Astrocyte (in vitro differentiated cells and primary cell): ENCODE measurements at regions not wholly inside any gene's neighbourhood (a gene's known extent, or its start where the extent isn't known, plus 50 kb on each side); places are given as distances from the start of the nearest gene placed in this dataset.

ENCODE experiments used
- DNase-seq: peaks from one replicate; pipeline ENCODE4 v3.0.0-alpha.2; 2010; ENCODE audit warnings: low read depth
- FAIRE-seq: peaks from 2 replicates; lab custom pipeline; 2011; peaks lifted over from hg19 to GRCh38; lab: Jason Lieb, UNC
- H2AFZ ChIP-seq: 2 replicates; pipeline ENCODE4 v1.6.0; 2012; ENCODE audit warnings: low read depth, low read length, inconsistent platforms
- H3K27ac ChIP-seq: 2 replicates; pipeline ENCODE4 v1.5.1; 2011; ENCODE audit warnings: low read depth, low read length, inconsistent platforms
- H3K27me3 ChIP-seq: 2 replicates; pipeline ENCODE4 v1.6.0; 2011; ENCODE audit warnings: low read length, inconsistent platforms; ENCODE audit not compliant: insufficient read depth
- H3K36me3 ChIP-seq: 2 replicates; pipeline ENCODE4 v1.5.1; 2011; ENCODE audit warnings: low read length, inconsistent platforms; ENCODE audit not compliant: insufficient read depth
- H3K4me1 ChIP-seq: 2 replicates; pipeline ENCODE4 v1.5.1; 2011; ENCODE audit warnings: low read length, inconsistent platforms; ENCODE audit not compliant: insufficient read depth
- H3K4me2 ChIP-seq: 2 replicates; pipeline ENCODE4 v1.6.0; 2012; ENCODE audit warnings: low read length, inconsistent platforms
- H3K4me3 ChIP-seq: 2 replicates; pipeline ENCODE4 v1.5.1; 2011; ENCODE audit warnings: low read depth, mild to moderate bottlenecking, low read length, inconsistent platforms; ENCODE audit not compliant: insufficient read depth
- H3K79me2 ChIP-seq: 2 replicates; pipeline ENCODE4 v1.6.0; 2012; ENCODE audit warnings: mild to moderate bottlenecking, low read length, inconsistent platforms; ENCODE audit not compliant: insufficient read depth
- H3K9ac ChIP-seq: 2 replicates; pipeline ENCODE4 v1.6.0; 2012; ENCODE audit warnings: mild to moderate bottlenecking, low read length, inconsistent platforms
- H3K9me3 ChIP-seq: 2 replicates; pipeline ENCODE4 v1.5.1; 2012; ENCODE audit warnings: low read depth, mild to moderate bottlenecking, low read length, inconsistent platforms; ENCODE audit not compliant: insufficient read depth
- H4K20me1 ChIP-seq: 2 replicates; pipeline ENCODE4 v1.6.0; 2012; ENCODE audit warnings: low read length, inconsistent platforms; ENCODE audit not compliant: insufficient read depth
- H3K27ac Mint-ChIP-seq: one replicate; pipeline ENCODE4 v1.8.0; 2021; ENCODE audit warnings: mild to moderate bottlenecking, mixed read lengths; ENCODE audit not compliant: unreplicated experiment
- H3K27me3 Mint-ChIP-seq: one replicate; pipeline ENCODE4 v1.8.0; 2021; ENCODE audit warnings: low read depth, mixed read lengths; ENCODE audit not compliant: unreplicated experiment
- H3K36me3 Mint-ChIP-seq: one replicate; pipeline ENCODE4 v1.8.0; 2021; ENCODE audit warnings: low read depth, mixed read lengths; ENCODE audit not compliant: unreplicated experiment
- H3K4me1 Mint-ChIP-seq: one replicate; pipeline ENCODE4 v1.8.0; 2021; ENCODE audit warnings: low read depth, mixed read lengths; ENCODE audit not compliant: unreplicated experiment
- H3K4me3 Mint-ChIP-seq: one replicate; pipeline ENCODE4 v1.8.0; 2021; ENCODE audit warnings: mild to moderate bottlenecking, moderate library complexity, mixed read lengths; ENCODE audit not compliant: unreplicated experiment
- H3K9me3 Mint-ChIP-seq: one replicate; pipeline ENCODE4 v1.8.0; 2021; ENCODE audit warnings: mild to moderate bottlenecking, mixed read lengths; ENCODE audit not compliant: unreplicated experiment
- EZH2 ChIP-seq: IDR thresholded peaks from 2 replicates; pipeline ENCODE4 v1.6.1; 2012; ENCODE audit warnings: mild to moderate bottlenecking, low read length, inconsistent platforms; ENCODE audit not compliant: insufficient read depth
- TF ChIP-seq, protein P1 (sequence below): IDR thresholded peaks from 2 replicates; pipeline ENCODE4 v1.5.1; 2011; ENCODE audit warnings: low read depth, mild to moderate bottlenecking, inconsistent platforms, low read length, moderate library complexity; ENCODE audit not compliant: insufficient read depth

DNA sequence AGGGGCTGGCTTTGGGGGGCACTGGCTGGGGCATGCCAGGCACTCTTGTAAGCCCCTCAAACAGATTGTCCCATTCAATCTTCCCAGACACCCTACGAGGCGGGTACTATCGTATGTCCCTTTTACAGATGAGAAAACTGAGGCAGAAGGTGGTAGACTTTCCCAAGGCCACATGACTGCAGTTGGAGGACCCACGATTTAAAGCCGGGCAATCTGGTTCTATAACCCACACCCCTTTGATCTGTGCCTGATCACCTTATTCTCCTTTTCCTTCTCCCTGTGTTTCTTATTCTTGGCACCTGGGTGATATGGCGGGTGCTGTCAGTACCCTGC, 146.3 kb upstream of the IRX3 start:
- no peak overlapping the region for H3K27ac Mint-ChIP-seq
- Histone ChIP-seq H3K27ac (no peak overlapping the region), H3K36me3 (no peaks in the 10 kb centered on the region), H3K4me2 (no peak overlapping the region), H3K4me1 (peaks cover 25% of the 10 kb centered on the region), H3K4me3 (no peak overlapping the region), H4K20me1 (no peaks in the 10 kb centered on the region), H3K79me2 (no peaks in the 10 kb centered on the region), H3K9me3 (no peaks in the 10 kb centered on the region), H3K27me3 (peaks cover 3% of the 10 kb centered on the region), H2AFZ (no peak overlapping the region), H3K9ac (no peak overlapping the region)
- H3K36me3 Mint-ChIP-seq, result peaks cover 3% of the 10 kb centered on the region
- H3K4me1 Mint-ChIP-seq, result peaks cover 10% of the 10 kb centered on the region
- H3K4me3 Mint-ChIP-seq, result no peak overlapping the region
- TF ChIP-seq, protein P1, sequence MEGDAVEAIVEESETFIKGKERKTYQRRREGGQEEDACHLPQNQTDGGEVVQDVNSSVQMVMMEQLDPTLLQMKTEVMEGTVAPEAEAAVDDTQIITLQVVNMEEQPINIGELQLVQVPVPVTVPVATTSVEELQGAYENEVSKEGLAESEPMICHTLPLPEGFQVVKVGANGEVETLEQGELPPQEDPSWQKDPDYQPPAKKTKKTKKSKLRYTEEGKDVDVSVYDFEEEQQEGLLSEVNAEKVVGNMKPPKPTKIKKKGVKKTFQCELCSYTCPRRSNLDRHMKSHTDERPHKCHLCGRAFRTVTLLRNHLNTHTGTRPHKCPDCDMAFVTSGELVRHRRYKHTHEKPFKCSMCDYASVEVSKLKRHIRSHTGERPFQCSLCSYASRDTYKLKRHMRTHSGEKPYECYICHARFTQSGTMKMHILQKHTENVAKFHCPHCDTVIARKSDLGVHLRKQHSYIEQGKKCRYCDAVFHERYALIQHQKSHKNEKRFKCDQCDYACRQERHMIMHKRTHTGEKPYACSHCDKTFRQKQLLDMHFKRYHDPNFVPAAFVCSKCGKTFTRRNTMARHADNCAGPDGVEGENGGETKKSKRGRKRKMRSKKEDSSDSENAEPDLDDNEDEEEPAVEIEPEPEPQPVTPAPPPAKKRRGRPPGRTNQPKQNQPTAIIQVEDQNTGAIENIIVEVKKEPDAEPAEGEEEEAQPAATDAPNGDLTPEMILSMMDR, result no peak
- H3K9me3 Mint-ChIP-seq, result peaks cover 11% of the 10 kb centered on the region
- H3K27me3 Mint-ChIP-seq, result peaks cover 31% of the 10 kb centered on the region
- DNase-seq (no peak), FAIRE-seq (no peak)

DNA sequence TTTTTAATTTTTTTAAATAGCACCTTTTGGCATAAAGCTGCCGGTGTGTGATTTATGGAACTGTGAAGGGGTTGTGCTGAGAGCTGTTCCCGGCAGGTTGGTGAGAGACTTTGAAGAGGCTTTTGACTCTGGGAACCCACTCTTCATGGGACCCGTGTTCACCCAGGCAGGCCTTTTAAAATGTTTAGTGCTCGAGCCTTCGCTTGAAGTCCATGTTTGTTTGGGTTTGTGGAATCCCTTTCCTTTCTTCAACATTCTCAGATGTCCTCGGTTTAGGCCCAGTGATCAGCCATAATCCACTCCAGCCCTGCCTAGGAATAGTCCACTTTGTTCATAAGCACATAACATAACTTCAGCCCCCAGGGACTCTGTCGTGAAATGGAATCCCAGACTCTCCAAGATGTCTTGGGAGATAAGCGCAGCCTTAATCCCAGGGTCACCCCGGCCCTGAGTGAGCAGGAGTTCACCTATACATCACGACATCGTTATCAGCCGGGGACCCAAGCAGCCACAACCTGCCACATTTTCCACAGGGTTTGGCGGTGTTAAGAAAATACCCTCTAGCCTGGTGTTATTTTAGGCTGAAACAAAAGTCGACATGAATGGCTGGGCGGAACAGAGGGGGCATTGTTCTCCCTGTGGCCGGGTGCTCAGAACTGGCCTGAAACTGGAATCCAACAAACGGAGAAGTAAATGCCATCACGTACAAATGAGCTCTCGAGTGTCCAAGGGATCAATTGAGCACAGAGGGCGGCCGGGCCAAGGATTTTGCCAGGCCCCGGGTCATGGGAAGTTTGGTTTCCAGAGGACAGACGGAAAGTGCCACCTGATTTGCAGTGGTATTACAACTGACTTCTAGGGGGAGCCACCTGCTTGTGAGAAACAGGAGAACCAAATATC, 145.7 kb upstream of the IRX3 start:
- no peak overlapping the region for H3K27ac Mint-ChIP-seq
- FAIRE-seq (no peak), DNase-seq (no peak)
- Histone ChIP-seq H3K9me3 (no peaks in the 10 kb centered on the region), H2AFZ (no peak overlapping the region), H3K27ac (no peak overlapping the region), H3K4me2 (peak overlapping the region; percentile 74), H3K4me1 (peaks cover 25% of the 10 kb centered on the region), H3K79me2 (no peaks in the 10 kb centered on the region), H3K27me3 (peaks cover 3% of the 10 kb centered on the region), H3K4me3 (no peak overlapping the region), H3K36me3 (no peaks in the 10 kb centered on the region), H4K20me1 (no peaks in the 10 kb centered on the region), H3K9ac (no peak overlapping the region)
- peaks cover 11% of the 10 kb centered on the region for H3K9me3 Mint-ChIP-seq
- peaks cover 10% of the 10 kb centered on the region for H3K4me1 Mint-ChIP-seq
- H3K4me3 Mint-ChIP-seq, result no peak overlapping the region
- peaks cover 28% of the 10 kb centered on the region for H3K27me3 Mint-ChIP-seq
- no peak for TF ChIP-seq EZH2
- TF ChIP-seq, protein P1, result no peak
- peaks cover 3% of the 10 kb centered on the region for H3K36me3 Mint-ChIP-seq
